Right lobe of liver (tissue), 6 donors: ENCODE measurements at regions not wholly inside any gene's neighbourhood (a gene's known extent, or its start where the extent isn't known, plus 50 kb on each side); places are given as distances from the start of the nearest gene placed in this dataset.
A peak's percentile ranks its signal among the peaks of the same experiment; 100 is the strongest.
"Not testable (repeated sequence)": the region's sequence is repeated elsewhere in the genome, so short reads cannot be mapped to it uniquely, and the experiment has no call there.

Experiments used
- ATAC-seq, 4 donors: fragments of 200-7000 bp; cut with Tn5 transposase; one replicate each; pipeline ENCODE4 v1.9.1; 2020; ENCODE audit warnings: mild to moderate bottlenecking in 4 of 4, moderate library complexity in 4 of 4
- DNase-seq, 3 donors: peaks; one replicate each; pipeline ENCODE4 v3.0.0-alpha.2; 2020
- H3K27ac ChIP-seq, 3 donors: fragments of 200-600 bp; one replicate each; pipeline ENCODE4 v1.8.0; 2022
- H3K27me3 ChIP-seq, 2 donors: fragments of 200-600 bp; one replicate each; pipeline ENCODE4 v1.8.0; 2022
- H3K36me3 ChIP-seq, 4 donors: fragments of 200-600 bp; sonication (generic) in 1 of 4; one replicate each; pipeline versions ENCODE4 v1.5.1 to v1.8.0; 2017 to 2022; ENCODE audit warnings: control low read depth in 1 of 4
- H3K4me1 ChIP-seq, 4 donors: fragments of 200-600 bp; sonication (generic) in 1 of 4; one replicate each; pipeline versions ENCODE4 v1.5.1 to v1.8.0; 2017 to 2022; ENCODE audit warnings: control low read depth in 1 of 4
- H3K4me3 ChIP-seq, 3 donors: fragments of 200-600 bp; one replicate each; pipeline ENCODE4 v1.8.0; 2022
- H3K9me3 ChIP-seq, 4 donors: fragments of 200-600 bp; sonication (generic) in 1 of 4; one replicate each; pipeline versions ENCODE4 v1.5.1 to v1.8.0; 2017 to 2022; ENCODE audit warnings: control low read depth in 1 of 4
- POLR2A ChIP-seq: fragments of 450-650 bp; IDR thresholded peaks from one replicate; pipeline ENCODE4 v1.6.1; 2017; ENCODE audit warnings: antibody characterized with exemption, mild to moderate bottlenecking
- WGBS: methylation state at CpG from one replicate; pipeline ENCODE4 v1.1.6; 2018; ENCODE audit warnings: low coverage, low lambda C conversion rate; ENCODE audit not compliant: insufficient coverage; ENCODE audit errors: missing lambda C conversion rate; 5-methylcytosine and 5-hydroxymethylcytosine counted together
- intact Hi-C, 2 donors: fragments of 100-400 bp; cut with DNase I; formaldehyde crosslinking; loops; one replicate each; pipeline versions ENCODE4 v1.11.2 to v1.14.1; 2022
- TF ChIP-seq, protein P1 (sequence below), 4 donors: fragments of 200-600 bp in 3 of 4; fragments of 450-650 bp in 1 of 4; IDR thresholded peaks; one replicate each; pipeline versions ENCODE4 v1.5.1 to v1.8.0; 2016 to 2022; ENCODE audit warnings: antibody characterized with exemption in 4 of 4, mild to moderate bottlenecking in 2 of 4
- donor health status: DM: no; HTN: yes; CAD: no.
- donor health status: DM: no; HTN: no; CAD: no.
- donor health status: DM: no; HTN: no; CAD: no.
- donor health status: DM: no; HTN: yes; CAD: no.
- donor health status: DM: no; HTN: yes; CAD: no.

DNA sequence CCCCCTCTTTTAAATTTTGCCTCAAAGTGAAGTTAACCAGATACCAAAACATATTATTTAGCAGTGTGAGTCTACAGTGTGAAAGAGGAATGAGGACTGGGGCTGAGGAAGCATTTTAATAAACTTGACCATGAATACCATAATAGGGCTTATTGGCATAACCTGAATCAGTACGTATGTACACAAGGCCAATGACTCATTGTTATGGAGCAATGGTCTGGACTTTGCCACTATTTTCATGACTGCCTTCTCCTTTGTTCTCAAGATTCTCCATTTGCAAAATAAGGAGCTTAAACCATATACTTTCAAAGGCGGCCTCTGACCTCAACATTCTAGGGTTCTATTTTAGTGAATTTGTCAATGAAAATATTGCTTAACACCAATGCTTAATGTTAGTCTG lies 102.8 kb upstream of the OR13H1 start:
- Histone ChIP-seq H3K27ac (no peak overlapping the region), H3K4me1 (no peaks in the 10 kb centered on the region), H3K4me3 (no peak overlapping the region), H3K36me3 (no peaks in the 10 kb centered on the region), H3K9me3 (no peaks in the 10 kb centered on the region), H3K27me3 (no peaks in the 10 kb centered on the region)
- ATAC-seq (peak; percentile 26 to 90 (median 55)), DNase-seq (no peak)
- no peak for TF ChIP-seq POLR2A
- TF ChIP-seq, protein P1, sequence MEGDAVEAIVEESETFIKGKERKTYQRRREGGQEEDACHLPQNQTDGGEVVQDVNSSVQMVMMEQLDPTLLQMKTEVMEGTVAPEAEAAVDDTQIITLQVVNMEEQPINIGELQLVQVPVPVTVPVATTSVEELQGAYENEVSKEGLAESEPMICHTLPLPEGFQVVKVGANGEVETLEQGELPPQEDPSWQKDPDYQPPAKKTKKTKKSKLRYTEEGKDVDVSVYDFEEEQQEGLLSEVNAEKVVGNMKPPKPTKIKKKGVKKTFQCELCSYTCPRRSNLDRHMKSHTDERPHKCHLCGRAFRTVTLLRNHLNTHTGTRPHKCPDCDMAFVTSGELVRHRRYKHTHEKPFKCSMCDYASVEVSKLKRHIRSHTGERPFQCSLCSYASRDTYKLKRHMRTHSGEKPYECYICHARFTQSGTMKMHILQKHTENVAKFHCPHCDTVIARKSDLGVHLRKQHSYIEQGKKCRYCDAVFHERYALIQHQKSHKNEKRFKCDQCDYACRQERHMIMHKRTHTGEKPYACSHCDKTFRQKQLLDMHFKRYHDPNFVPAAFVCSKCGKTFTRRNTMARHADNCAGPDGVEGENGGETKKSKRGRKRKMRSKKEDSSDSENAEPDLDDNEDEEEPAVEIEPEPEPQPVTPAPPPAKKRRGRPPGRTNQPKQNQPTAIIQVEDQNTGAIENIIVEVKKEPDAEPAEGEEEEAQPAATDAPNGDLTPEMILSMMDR (IDR thresholded peaks at IDR 0.05): no peak
- intact Hi-C loops: no loop called here
- WGBS: 32% methylated on average over 2 of the region's 2 CpGs

DNA sequence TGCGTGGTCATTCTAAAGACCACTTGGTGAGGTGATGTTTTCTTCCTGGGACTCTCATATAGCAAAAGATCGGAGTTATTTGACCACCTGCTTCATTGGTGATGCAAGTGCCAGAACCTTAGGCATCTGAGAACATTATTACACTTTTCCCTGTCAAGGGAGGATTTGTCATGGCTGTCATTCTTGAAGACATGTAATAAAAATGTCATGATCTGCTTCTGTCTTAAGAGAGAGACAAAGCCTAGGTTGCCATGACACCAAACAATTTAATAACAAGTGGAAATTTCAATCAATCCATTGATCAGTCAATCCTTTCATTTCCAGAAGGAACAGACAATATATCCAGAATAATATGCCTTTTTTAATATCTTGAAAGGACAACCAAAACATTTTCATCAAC lies 97.9 kb upstream of the OR13H1 start:
- intact Hi-C loops: no loop called here
- WGBS: 39% methylated on average over 2 of the region's 2 CpGs

DNA sequence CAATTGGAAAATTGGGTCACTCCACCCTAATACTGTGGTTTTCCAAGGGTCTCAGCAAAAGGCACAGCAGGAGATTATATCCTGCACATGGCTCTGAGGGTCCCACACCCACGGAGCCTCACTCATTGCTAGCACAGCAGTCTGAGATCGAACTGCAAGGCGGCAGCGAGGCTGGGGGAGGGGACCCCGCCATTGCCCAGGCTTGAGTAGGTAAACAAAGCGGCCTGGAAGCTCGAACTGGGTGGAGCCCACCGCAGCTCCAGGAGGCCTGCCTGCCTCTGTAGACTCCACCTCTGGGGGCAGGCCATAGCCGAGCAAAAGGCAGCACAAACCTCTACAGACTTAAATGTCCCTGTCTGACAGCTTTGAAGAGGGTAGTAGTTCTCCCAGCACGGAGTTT lies 82.0 kb upstream of the OR13H1 start:
- intact Hi-C loops: not testable (repeated sequence)

More for the DNA sequence above, 97.9 kb upstream of the OR13H1 start:
- no peak overlapping the region for H3K27ac ChIP-seq
- no peaks in the 10 kb centered on the region for H3K9me3 ChIP-seq
- no peaks in the 10 kb centered on the region for H3K4me1 ChIP-seq
- H3K36me3 ChIP-seq: no peaks in the 10 kb centered on the region
- TF ChIP-seq, protein P1 (IDR thresholded peaks at IDR 0.05): no peak
- no peak for TF ChIP-seq POLR2A
- H3K27me3 ChIP-seq: no peaks in the 10 kb centered on the region
- ATAC-seq (no peak), DNase-seq (no peak)
- no peak overlapping the region for H3K4me3 ChIP-seq

DNA sequence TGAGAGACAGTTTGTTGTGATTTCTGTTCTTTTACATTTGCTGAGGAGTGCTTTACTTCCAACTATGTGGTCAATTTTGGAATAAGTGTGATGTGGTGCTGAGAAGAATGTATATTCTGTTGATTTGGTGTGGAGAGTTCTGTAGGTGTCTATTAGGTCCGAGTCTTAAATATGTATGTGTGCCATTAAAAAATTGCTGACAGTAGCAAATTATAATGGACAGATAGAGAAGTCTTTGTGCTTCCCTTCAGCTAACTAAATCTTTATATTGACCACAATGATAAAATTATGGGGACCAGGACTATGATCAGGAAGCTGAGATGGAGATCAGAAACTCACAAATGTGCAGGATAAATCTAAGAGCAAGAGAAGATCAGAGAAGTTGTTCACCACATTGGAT lies 70.1 kb upstream of the OR13H1 start:
- intact Hi-C loops, H3K9me3 ChIP-seq, ATAC-seq, H3K27ac ChIP-seq, H3K4me3 ChIP-seq, H3K4me1 ChIP-seq, DNase-seq, H3K36me3 ChIP-seq, H3K27me3 ChIP-seq: not testable (repeated sequence)
- WGBS: 27% methylated on average over 1 of the region's 1 CpG

More for the DNA sequence above, 82.0 kb upstream of the OR13H1 start:
- H3K4me3 ChIP-seq, ATAC-seq, DNase-seq, H3K36me3 ChIP-seq, H3K9me3 ChIP-seq, H3K27me3 ChIP-seq, H3K4me1 ChIP-seq, H3K27ac ChIP-seq: not testable (repeated sequence)
- WGBS: no CpG with 5 or more reads among the region's 10 CpGs

DNA sequence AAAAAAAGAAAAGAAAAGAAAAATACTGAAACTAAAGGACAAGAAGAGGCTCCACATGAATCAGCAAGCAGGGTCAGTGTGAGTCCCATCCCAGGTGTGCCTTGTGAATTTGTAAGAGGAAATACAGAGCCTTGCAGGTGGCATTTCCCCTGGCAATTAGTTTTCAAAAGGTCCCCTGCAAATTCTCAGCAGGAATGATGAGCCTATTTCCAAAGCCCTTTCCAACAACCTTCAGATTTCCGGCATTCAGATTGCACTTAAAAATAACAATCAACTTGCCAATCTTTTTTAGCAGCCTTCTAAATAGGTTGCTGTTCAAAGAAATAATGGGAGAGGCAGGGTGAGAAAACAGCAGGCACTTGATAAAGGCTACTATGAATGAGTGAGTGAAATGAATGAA lies 66.4 kb upstream of the OR13H1 start:
- no peak overlapping the region for H3K4me3 ChIP-seq
- H3K4me1 ChIP-seq: no peaks in the 10 kb centered on the region
- H3K27ac ChIP-seq: no peak overlapping the region
- no peaks in the 10 kb centered on the region for H3K36me3 ChIP-seq
- no peaks in the 10 kb centered on the region for H3K27me3 ChIP-seq
- TF ChIP-seq, protein P1 (IDR thresholded peaks at IDR 0.05): no peak
- TF ChIP-seq POLR2A: no peak
- no peaks in the 10 kb centered on the region for H3K9me3 ChIP-seq
- ATAC-seq: no peak
- intact Hi-C loops: no loop called here
- WGBS: 44% methylated on average over 1 of the region's 1 CpG
- DNase-seq: no peak
